Peyer's patch (tissue), 4 donors: ENCODE measurements at regions not wholly inside any gene's neighbourhood (a gene's known extent, or its start where the extent isn't known, plus 50 kb on each side); places are given as distances from the start of the nearest gene placed in this dataset.

Experiments
- POLR2A ChIP-seq, 2 donors: fragments of 450-650 bp; IDR thresholded peaks; one replicate each; pipeline ENCODE4 v1.5.1; 2017; ENCODE audit warnings: antibody characterized with exemption in 2 of 2, mild to moderate bottlenecking in 2 of 2, moderate library complexity in 2 of 2
- TF ChIP-seq, protein P1 (sequence below), 6 experiments: fragments of 450-650 bp in 4 of 6; fragments of 200-600 bp in 2 of 6; sonication (generic) in 1 of 6; IDR thresholded peaks; one replicate each; pipeline ENCODE4 v1.5.1; 2017 to 2019; ENCODE audit warnings: antibody characterized with exemption in 6 of 6, mild to moderate bottlenecking in 3 of 6, moderate library complexity in 1 of 6

DNA sequence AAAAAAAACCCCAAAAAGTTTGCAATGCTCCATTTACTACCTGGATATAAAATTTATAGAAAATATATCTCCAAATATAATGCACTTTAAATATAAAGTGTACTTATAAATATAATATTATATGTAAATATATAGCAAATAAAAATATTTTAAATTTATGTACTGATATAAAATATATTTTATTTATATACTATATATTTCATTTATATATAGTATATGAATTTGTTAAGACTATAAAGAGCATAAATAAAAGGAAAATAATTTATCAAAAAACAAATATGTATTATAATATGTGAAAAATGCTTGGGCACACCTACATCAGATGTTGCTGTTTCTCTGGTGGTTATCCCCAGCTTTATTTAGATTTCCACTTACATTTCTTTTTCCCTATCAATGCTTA, 71.0 kb upstream of the ZBTB18 start:
- no peak for TF ChIP-seq POLR2A (IDR thresholded peaks at IDR 0.05)
- TF ChIP-seq, protein P1, sequence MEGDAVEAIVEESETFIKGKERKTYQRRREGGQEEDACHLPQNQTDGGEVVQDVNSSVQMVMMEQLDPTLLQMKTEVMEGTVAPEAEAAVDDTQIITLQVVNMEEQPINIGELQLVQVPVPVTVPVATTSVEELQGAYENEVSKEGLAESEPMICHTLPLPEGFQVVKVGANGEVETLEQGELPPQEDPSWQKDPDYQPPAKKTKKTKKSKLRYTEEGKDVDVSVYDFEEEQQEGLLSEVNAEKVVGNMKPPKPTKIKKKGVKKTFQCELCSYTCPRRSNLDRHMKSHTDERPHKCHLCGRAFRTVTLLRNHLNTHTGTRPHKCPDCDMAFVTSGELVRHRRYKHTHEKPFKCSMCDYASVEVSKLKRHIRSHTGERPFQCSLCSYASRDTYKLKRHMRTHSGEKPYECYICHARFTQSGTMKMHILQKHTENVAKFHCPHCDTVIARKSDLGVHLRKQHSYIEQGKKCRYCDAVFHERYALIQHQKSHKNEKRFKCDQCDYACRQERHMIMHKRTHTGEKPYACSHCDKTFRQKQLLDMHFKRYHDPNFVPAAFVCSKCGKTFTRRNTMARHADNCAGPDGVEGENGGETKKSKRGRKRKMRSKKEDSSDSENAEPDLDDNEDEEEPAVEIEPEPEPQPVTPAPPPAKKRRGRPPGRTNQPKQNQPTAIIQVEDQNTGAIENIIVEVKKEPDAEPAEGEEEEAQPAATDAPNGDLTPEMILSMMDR (IDR thresholded peaks at IDR 0.05), result no peak
